Activated T-cell treated with anti-CD3 and anti-CD28 coated beads for 1 hour (primary cell): ENCODE measurements at regions not wholly inside any gene's neighbourhood (a gene's known extent, or its start where the extent isn't known, plus 50 kb on each side); places are given as distances from the start of the nearest gene placed in this dataset.

Experiments
- DNase-seq: peaks from one replicate; pipeline ENCODE4 v3.0.0-alpha.2; 2020; ENCODE audit warnings: low read depth

- no peak for DNase-seq
Observed at GRCh38 chr5:89457411-89458331, 574.7 kb upstream of the MEF2C start.

- DNase-seq: no peak
Observed at GRCh38 chr5:89452081-89452480, 569.1 kb upstream of the MEF2C start.

GRCh38 chr5:89451263-89451662 is 568.3 kb upstream of the MEF2C start:
- no peak for DNase-seq

GRCh38 chr5:89450149-89450538 is 567.2 kb upstream of the MEF2C start:
- DNase-seq: no peak

GRCh38 chr5:89449392-89450148 is 566.6 kb upstream of the MEF2C start:
- no peak for DNase-seq

- no peak for DNase-seq
Observed at GRCh38 chr5:89447027-89447426, 564.0 kb upstream of the MEF2C start.

DNA sequence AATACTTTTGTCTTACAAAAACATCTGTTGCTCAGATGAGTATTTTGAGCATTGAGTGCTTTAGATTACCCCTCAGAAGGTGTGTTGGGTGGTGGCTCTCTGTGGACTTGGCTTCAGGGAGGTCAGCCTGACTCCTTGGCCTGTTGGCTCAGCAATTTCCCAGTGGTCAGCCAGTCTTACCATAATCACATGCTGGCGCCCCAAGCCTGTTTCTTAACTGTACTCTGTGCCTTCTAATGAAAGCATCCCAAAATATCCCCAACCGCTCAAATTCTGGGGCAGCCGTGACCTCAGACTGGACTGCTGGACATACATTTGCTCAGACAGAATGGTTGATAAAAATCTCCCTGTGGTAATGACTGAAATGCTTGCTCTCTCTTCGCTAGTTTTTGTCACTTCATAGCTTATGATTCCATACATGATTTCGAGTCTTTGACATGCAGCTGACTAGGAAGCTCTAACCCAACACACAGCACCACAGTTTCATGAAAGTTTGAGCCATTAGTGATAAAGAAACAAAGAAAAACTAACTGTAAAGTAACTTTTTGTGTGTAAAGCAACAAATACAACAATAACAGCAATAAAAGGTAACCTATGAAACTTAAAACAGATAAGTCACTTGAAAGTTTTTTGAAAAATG is 562.2 kb upstream of the MEF2C start:
- no peak for DNase-seq

DNA sequence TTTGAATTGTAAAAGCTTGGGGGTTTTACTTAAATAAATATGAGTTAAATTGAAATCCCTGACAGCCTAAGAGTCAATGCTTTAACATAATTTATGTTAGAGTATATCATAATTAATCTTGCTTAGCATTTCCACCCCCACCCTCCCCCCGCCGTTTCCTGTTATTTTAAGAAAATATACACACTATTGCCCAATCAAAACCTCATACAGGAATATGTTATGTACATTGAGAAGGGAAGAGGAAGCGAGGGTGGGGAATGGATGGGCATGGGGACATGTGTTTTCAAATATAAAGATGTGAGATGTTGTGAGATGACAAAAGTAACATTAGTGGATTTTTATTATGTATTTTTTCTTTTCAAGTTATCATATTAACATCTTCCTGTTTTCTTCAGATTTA is 561.1 kb upstream of the MEF2C start:
- no peak for DNase-seq

DNA sequence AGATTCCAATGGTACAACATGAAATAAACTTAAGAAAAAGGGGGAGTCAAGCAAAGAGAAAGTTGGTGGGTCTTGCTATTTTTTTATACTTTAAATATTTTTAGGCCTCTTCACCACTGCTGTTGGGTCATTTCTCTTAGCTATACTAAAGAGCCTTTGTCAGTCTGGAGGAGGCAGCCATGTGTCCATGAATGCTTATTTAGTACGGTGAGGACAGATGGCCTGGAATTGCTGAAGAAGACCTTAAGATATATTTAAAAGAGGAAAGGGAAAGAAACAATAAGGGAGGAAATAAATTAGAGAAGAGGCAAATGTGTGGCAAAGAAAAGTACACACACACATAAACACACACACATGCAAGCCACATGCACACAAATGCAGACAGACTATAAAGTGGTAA is 560.5 kb upstream of the MEF2C start:
- DNase-seq: no peak

DNA sequence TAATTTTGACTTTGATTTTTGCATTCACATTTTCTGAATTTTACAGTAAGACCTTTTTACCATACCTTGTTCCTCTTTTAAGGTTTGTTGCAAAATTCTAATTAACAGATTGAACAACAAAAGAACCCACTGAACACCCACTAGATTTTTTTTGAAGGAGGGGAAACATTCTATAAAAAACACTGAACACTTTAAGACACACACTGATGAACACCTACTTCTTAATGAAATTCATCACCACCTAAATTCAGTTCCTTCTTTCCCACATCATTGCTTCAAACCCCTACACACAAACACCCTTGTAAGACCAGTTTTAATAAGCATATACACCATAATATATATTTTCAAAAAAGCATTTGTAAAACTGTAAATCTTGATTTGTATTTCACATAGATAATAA is 559.0 kb upstream of the MEF2C start:
- no peak for DNase-seq

DNA sequence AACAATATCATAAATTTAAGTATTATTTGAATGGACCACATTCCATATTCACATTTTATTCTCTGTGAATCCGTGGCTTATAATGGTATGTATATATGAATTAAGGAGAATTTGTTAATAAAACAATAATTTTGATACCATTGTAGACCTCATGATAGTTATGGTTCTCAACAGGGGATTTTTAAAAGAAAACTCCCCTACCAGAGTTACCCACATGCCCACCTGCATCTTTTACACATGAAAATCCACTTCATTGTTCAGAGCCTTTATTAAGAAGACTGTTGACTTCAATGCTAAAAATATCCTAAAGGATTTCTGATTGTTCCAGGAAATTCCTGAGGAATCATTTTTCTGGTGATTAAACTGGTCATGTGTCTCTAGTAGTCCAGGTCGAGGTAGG is 557.7 kb upstream of the MEF2C start:
- DNase-seq: no peak

DNA sequence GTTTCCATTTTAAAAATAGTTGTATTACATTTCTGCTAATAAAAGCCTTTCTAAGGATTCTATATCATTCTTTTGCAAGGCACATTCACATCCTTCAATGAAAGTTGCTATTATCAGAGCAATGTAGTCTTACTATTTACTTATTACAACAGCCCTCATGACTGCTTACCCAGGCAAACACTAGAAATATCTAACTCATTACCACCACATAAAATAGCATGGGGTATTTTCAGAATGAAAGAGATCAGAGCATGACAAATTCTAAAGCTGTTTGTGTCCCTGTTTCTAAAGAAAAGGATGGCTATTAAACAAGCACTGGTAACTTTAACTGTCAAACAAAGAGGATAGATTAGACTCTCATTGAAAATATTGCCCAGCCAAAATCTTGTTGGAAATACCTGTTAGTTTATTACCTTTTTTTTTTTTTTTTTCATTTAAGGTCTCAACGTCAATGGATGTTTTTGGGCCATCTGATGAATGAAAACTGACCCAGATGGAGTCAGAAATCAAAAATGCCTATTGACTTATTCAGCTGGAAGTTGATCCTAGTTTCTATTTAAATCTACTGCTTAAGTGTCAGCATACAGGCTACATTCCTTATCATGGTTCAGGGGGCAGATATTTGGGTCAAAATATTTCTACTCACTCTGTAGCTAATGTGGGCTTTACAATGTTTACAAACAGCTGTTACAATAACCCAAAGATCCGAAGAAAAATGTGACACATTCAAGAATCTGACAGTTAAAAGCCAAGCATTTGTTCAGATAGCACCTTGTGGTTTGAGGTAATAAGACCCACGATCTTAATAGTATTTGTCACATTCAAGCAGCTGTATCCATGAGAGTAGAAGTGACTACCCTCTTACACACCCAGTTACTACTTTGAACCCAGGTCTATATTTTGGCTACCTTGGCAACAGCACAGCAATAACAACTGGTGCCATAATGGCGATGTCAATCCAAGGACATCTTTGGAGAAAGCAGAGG is 554.8 kb upstream of the MEF2C start:
- DNase-seq: no peak

GRCh38 chr5:89436464-89436863 is 553.5 kb upstream of the MEF2C start:
- DNase-seq: no peak

DNA sequence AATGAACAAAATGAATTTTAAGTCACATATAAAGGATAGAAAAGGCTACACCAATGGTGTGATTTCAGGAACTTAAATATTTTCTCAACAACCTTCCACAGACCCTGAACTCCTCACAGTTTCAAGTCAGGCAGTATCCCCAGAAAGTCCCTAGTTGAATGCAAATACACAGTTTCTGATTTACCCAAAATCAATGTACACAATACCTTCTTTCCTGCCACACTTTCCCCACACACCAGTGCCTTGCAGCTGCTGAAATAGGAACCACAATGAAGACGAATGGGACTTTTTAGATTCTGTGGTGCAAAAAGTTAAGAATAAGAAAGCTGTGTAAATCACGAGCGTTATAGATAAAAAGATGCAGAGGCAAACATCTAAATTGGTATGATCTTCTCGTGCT is 552.4 kb upstream of the MEF2C start:
- DNase-seq: no peak

DNA sequence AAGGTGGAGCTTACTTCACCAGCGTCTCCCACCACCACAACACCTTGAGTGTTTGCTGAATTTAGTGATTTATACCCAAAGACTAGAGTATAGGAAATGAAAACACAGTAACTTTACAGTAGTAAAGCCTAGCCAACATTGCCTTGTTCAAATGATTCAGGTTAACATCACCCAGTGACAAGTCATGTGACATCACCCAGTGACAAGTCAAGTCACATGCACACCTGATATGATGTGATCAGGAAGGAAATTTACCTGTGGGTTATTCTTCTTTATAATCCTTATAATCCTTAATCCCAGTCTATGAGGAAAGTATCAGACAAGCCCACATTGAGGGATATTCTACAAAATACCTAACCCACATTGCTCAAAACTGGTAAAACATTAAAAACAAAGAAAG is 545.6 kb upstream of the MEF2C start:
- no peak for DNase-seq

- no peak for DNase-seq
Observed at GRCh38 chr5:89425062-89425461, 542.1 kb upstream of the MEF2C start.

DNA sequence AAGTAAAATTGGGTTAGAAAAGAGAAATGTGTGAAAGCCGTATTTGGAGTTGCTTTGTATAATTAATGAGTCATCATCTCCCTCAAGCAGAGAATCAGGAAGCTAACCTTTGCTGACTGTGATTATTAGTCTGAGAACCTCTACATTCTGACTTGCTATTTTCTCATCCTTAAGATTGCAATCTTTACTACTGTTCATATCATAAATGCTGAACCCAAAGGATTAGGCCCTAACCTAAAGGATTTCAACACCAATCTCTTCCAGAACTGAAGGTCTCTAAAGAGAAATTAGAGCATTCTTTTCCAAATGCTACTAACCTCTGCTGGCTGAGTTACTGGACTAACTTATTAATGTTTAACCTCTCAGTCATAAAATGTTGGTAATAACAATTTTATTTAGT is 538.1 kb upstream of the MEF2C start:
- no peak for DNase-seq

GRCh38 chr5:89418407-89419085 is 535.6 kb upstream of the MEF2C start:
- no peak for DNase-seq

DNA sequence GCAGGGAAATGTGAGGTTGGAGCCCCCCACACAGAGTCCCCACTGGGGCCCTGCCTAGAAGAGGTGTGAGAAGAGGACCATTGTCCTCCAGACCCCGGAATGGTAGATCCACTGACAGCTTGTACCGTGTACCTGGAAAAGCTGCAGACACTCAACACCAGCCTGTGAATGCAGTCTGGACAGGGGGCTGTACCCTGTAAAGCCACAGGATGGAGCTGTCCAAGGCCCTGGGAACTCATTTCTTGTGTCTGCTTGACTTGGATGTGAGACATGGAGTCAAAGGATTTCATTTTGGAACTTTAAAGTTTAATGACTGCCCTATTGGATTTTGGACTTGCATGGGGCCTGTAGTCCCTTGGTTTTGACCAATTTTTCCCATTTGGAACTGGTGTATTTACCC is 535.0 kb upstream of the MEF2C start:
- no peak for DNase-seq

DNA sequence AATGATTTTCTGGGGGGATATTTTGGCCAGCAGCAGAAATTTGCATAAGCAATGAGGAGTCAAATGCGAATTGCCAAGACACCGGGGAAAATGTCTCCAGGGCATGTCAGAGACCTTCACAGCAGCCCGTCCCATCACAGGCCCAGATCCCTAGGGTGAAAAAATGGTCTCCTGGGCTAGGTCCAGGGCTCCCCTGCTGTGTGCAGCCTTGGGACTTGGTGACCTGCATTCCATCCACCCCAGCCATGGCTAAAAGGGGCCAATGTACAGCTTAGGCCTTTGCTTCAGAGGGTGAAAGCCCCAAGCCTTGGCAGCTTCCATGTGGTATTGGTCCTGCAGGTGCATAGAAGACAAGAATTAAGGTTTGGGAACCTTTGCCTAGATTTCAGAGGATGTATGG is 534.5 kb upstream of the MEF2C start:
- DNase-seq: no peak

DNA sequence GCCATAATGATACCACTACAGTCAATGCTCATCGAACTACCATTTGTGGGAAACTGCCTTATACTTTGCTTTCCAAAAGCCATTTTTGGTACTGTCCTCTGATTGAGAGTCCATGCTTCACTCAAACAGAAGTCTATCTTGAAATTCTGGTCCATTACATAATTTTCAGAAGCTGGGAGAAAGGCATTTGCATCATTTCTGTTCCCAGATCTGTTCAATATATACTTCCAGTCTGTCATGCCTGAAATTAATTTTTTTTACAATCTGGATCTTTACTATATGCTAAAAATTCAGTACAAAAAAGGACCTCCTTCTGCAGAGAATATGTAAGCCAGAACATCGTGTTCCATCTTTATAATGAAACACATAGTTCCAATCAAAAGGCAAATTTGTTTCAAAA is 528.9 kb upstream of the MEF2C start:
- DNase-seq: no peak
